PC-9 (cell line): ENCODE measurements at regions not wholly inside any gene's neighbourhood (a gene's known extent, or its start where the extent isn't known, plus 50 kb on each side); places are given as distances from the start of the nearest gene placed in this dataset.

Experiments used
- BruUV-seq: library from RNA; stranded (reverse); fragments of 400-500 nt; replicated peaks from 2 replicates; lab custom pipeline; 2021; lab: Mats Ljungman, UMichigan
- CTCF ChIA-PET: fragments of 300-600 bp; sonication (Branson Sonifier 250); formaldehyde crosslinking; loops from one replicate; lab custom pipeline; 2022; ENCODE audit warnings: antibody characterized with exemption; lab: Charles Lee
- POLR2A ChIA-PET: fragments of 300-600 bp; sonication (Branson Sonifier 250); formaldehyde crosslinking; loops from one replicate; lab custom pipeline; 2022; ENCODE audit warnings: antibody characterized with exemption; ENCODE audit not compliant: unreplicated experiment; lab: Charles Lee
- DNase-seq, 2 experiments: peaks; one replicate each; pipeline versions ENCODE4 v3.0.0 to v3.0.0-alpha.2; 2015 to 2022; ENCODE audit warnings: mixed read lengths in 1 of 2
- H2AFZ ChIP-seq: fragments of 200-600 bp; sonication (generic); 2 replicates; pipeline ENCODE4 v1.8.1; 2017; ENCODE audit warnings: antibody characterized with exemption
- H3F3A ChIP-seq: fragments of 200-600 bp; sonication (generic); 2 replicates; pipeline ENCODE4 v1.8.1; 2017; ENCODE audit warnings: antibody characterized with exemption, mild to moderate bottlenecking, low read depth; ENCODE audit not compliant: insufficient read depth
- H3K27ac ChIP-seq: fragments of 200-600 bp; sonication (generic); 2 replicates; pipeline ENCODE4 v1.6.1; 2016; ENCODE audit warnings: mixed run types
- H3K27me3 ChIP-seq: fragments of 200-600 bp; sonication (generic); 2 replicates; pipeline ENCODE4 v1.6.1; 2016; ENCODE audit warnings: low read depth, mixed run types; ENCODE audit not compliant: insufficient read depth
- H3K36me3 ChIP-seq: fragments of 200-600 bp; sonication (generic); 2 replicates; pipeline ENCODE4 v1.6.1; 2016; ENCODE audit warnings: low read depth, mixed run types
- H3K4me1 ChIP-seq: fragments of 200-600 bp; sonication (generic); replicated peaks from 2 replicates; pipeline ENCODE4 v1.6.1; 2016; ENCODE audit warnings: mixed run types; ENCODE audit not compliant: insufficient read depth
- H3K4me2 ChIP-seq: fragments of 200-600 bp; sonication (generic); 2 replicates; pipeline ENCODE4 v1.6.1; 2017; ENCODE audit warnings: mixed run types
- H3K4me3 ChIP-seq: fragments of 200-600 bp; sonication (generic); 2 replicates; pipeline ENCODE4 v1.6.1; 2016; ENCODE audit warnings: mixed run types
- H3K79me2 ChIP-seq: fragments of 200-600 bp; sonication (generic); 2 replicates; pipeline ENCODE4 v1.6.1; 2017; ENCODE audit warnings: low read depth, mixed run types
- H3K9me2 ChIP-seq: fragments of 200-600 bp; sonication (generic); 2 replicates; pipeline ENCODE4 v1.8.1; 2017; ENCODE audit warnings: mild to moderate bottlenecking; ENCODE audit not compliant: insufficient read depth
- H3K9me3 ChIP-seq: fragments of 200-600 bp; sonication (generic); 2 replicates; pipeline ENCODE4 v1.8.1; 2016; ENCODE audit warnings: low read depth; ENCODE audit not compliant: insufficient read depth
- H4K20me1 ChIP-seq: fragments of 200-600 bp; sonication (generic); 2 replicates; pipeline ENCODE4 v1.8.1; 2017; ENCODE audit not compliant: insufficient read depth
- CTCF ChIP-seq: fragments of 200-600 bp; sonication (generic); conservative IDR thresholded peaks from 2 replicates; pipeline ENCODE4 v1.6.1; 2017; ENCODE audit warnings: mixed run types, antibody characterized with exemption, mild to moderate bottlenecking, moderate library complexity
- EZH2 ChIP-seq: fragments of 200-600 bp; sonication (generic); IDR thresholded peaks from 2 replicates; pipeline ENCODE4 v1.8.0; 2017; ENCODE audit warnings: antibody characterized with exemption, low read depth
- intact Hi-C: fragments of 100-400 bp; cut with micrococcal nuclease; formaldehyde crosslinking; loops from one replicate; pipeline ENCODE4 v1.10.0; 2022; ENCODE audit not compliant: unreplicated experiment

GRCh38 chr9:94168203-94169000 lies 84.1 kb downstream of the PTPDC1 start:
- no TSS peak for BruUV-seq
- H4K20me1 ChIP-seq, result peaks cover 66% of the 10 kb centered on the region
- H3F3A ChIP-seq, result peaks cover 7% of the 10 kb centered on the region
- H2AFZ ChIP-seq, result no peak overlapping the region
- CTCF ChIA-PET, result interaction anchor here (0.5 to 0.6 kb wide), 2 partner anchors 43 to 131 kb away, joined by 3 to 9 read pairs; no protein-coding TSS in a partner anchor
- H3K4me1 ChIP-seq, result peaks cover 35% of the 10 kb centered on the region
- no peaks in the 10 kb centered on the region for H3K27me3 ChIP-seq
- peaks cover 11% of the 10 kb centered on the region for H3K36me3 ChIP-seq
- POLR2A ChIA-PET, result interaction anchor here (0.7 to 0.8 kb wide), 2 partner anchors 17 to 37 kb away, joined by 9 to 29 read pairs; no protein-coding TSS in a partner anchor
- H3K9me2 ChIP-seq, result no peaks in the 10 kb centered on the region
- H3K9me3 ChIP-seq, result no peaks in the 10 kb centered on the region
- peak overlapping the region; percentile 83 for H3K4me3 ChIP-seq
- H3K27ac ChIP-seq, result no peak overlapping the region
- peak overlapping the region; percentile 84 for H3K4me2 ChIP-seq
- DNase-seq, result no peak
- H3K79me2 ChIP-seq, result peaks cover 66% of the 10 kb centered on the region
- TF ChIP-seq CTCF (no peak), EZH2 (no peak)
- intact Hi-C loops, result loop anchor here (5.0 kb wide), 2 partner anchors 81 to 1071 kb away; partner anchors contain the start of gene CARD19

- peaks cover 15% of the 10 kb centered on the region for H3F3A ChIP-seq
- intact Hi-C loops, result loop anchor here (5.0 kb wide), 2 partner anchors 83 to 1073 kb away; partner anchors contain the start of gene CARD19
- TF ChIP-seq EZH2 (no peak), CTCF (no peak)
- no peaks in the 10 kb centered on the region for H3K9me2 ChIP-seq
- no peak overlapping the region for H3K27ac ChIP-seq
- H3K27me3 ChIP-seq, result no peaks in the 10 kb centered on the region
- H3K9me3 ChIP-seq, result no peaks in the 10 kb centered on the region
- H3K4me1 ChIP-seq, result peaks cover 35% of the 10 kb centered on the region
- POLR2A ChIA-PET, result no interaction called here
- no peak overlapping the region for H2AFZ ChIP-seq
- no peak for DNase-seq
- H3K4me2 ChIP-seq, result peak overlapping the region; percentile 84
- BruUV-seq, result no TSS peak
- peaks cover 82% of the 10 kb centered on the region for H3K79me2 ChIP-seq
- peaks cover 81% of the 10 kb centered on the region for H4K20me1 ChIP-seq
- H3K4me3 ChIP-seq, result no peak overlapping the region
- H3K36me3 ChIP-seq, result peaks cover 25% of the 10 kb centered on the region
- CTCF ChIA-PET, result no interaction called here
Observed at GRCh38 chr9:94169968-94170367, 85.7 kb downstream of the PTPDC1 start.

- TF ChIP-seq EZH2 (no peak), CTCF (no peak)
- Histone ChIP-seq H3K27ac (no peak overlapping the region), H2AFZ (no peak overlapping the region), H3F3A (peaks cover 30% of the 10 kb centered on the region), H3K36me3 (peaks cover 43% of the 10 kb centered on the region), H3K4me3 (no peak overlapping the region), H3K9me2 (no peaks in the 10 kb centered on the region), H4K20me1 (peaks cover 98% of the 10 kb centered on the region), H3K4me1 (peaks cover 21% of the 10 kb centered on the region), H3K4me2 (no peak overlapping the region), H3K79me2 (peaks cover 97% of the 10 kb centered on the region), H3K27me3 (no peaks in the 10 kb centered on the region), H3K9me3 (no peaks in the 10 kb centered on the region)
- CTCF ChIA-PET, result no interaction called here
- BruUV-seq, result no TSS peak
- DNase-seq, result no peak
- intact Hi-C loops, result no loop called here
- POLR2A ChIA-PET, result no interaction called here
Observed at GRCh38 chr9:94173632-94174031, 85.5 kb upstream of the ZNF169 start.
